ENCODE measurements at regions not wholly inside any gene's neighbourhood (a gene's known extent, or its start where the extent isn't known, plus 50 kb on each side); places are given as distances from the start of the nearest gene placed in this dataset.

- CTCF ChIA-PET: no interaction called here
- no TSS peak for BruUV-seq (replicated peaks)
- no peaks in the 10 kb centered on the region for H3K27me3 ChIP-seq (ENCODE audit: insufficient read depth, low read length)
- H4K20me1 ChIP-seq (ENCODE audit: insufficient read depth): no peaks in the 10 kb centered on the region
- TF ChIP-seq CTCF (IDR thresholded peaks at IDR 0.05 in 2 of 3, conservative IDR thresholded peaks at IDR 0.05 in 1 of 3; ENCODE audit: borderline replicate concordance in 1 of 3, insufficient read depth in 1 of 3, low read depth in 2 of 3, low read length in 2 of 3) (no peak), SRF (IDR thresholded peaks at IDR 0.05; ENCODE audit: low read depth) (no peak), ELF1 (IDR thresholded peaks at IDR 0.05; ENCODE audit: borderline replicate concordance, low read depth) (no peak), POLR2A (IDR thresholded peaks at IDR 0.05; ENCODE audit: borderline replicate concordance, extremely low read depth, insufficient read depth, insufficient read length) (no peak), TCF7L2 (IDR thresholded peaks at IDR 0.05; ENCODE audit: borderline replicate concordance, extremely low read depth, insufficient read depth, insufficient read length) (no peak), EZH2phosphoT487 (IDR thresholded peaks at IDR 0.05; ENCODE audit: borderline replicate concordance) (no peak), SIN3A (IDR thresholded peaks at IDR 0.05; ENCODE audit: low read depth) (no peak), FOSL1 (IDR thresholded peaks at IDR 0.05; ENCODE audit: low read depth) (no peak), YY1 (IDR thresholded peaks at IDR 0.05; ENCODE audit: extremely low read depth, insufficient replicate concordance, low read depth, low read length) (no peak), CBX3 (IDR thresholded peaks at IDR 0.05; ENCODE audit: low read depth) (no peak), CEBPB (IDR thresholded peaks at IDR 0.05; ENCODE audit: low read depth) (no peak)
- TF ChIP-seq, protein P1, sequence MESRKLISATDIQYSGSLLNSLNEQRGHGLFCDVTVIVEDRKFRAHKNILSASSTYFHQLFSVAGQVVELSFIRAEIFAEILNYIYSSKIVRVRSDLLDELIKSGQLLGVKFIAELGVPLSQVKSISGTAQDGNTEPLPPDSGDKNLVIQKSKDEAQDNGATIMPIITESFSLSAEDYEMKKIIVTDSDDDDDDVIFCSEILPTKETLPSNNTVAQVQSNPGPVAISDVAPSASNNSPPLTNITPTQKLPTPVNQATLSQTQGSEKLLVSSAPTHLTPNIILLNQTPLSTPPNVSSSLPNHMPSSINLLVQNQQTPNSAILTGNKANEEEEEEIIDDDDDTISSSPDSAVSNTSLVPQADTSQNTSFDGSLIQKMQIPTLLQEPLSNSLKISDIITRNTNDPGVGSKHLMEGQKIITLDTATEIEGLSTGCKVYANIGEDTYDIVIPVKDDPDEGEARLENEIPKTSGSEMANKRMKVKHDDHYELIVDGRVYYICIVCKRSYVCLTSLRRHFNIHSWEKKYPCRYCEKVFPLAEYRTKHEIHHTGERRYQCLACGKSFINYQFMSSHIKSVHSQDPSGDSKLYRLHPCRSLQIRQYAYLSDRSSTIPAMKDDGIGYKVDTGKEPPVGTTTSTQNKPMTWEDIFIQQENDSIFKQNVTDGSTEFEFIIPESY (IDR thresholded peaks at IDR 0.05; ENCODE audit: extremely low read depth, insufficient replicate concordance, low read length): no peak
- TF ChIP-seq, protein P2, sequence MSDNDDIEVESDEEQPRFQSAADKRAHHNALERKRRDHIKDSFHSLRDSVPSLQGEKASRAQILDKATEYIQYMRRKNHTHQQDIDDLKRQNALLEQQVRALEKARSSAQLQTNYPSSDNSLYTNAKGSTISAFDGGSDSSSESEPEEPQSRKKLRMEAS (IDR thresholded peaks at IDR 0.05): no peak
- H3K9me3 ChIP-seq (ENCODE audit: control insufficient read depth in 1 of 2, insufficient read depth in 1 of 2, low read depth in 1 of 2, low read length in 2 of 2): peaks cover 0 to 23% of the 10 kb centered on the region in 2 experiments; a peak in 2 of 4 replicates
- no peak overlapping the region for H2AFZ ChIP-seq (ENCODE audit: low read depth, low read length, poor library complexity, severe bottlenecking)
- no peak overlapping the region for H3K4me3 ChIP-seq (replicated peaks in 1 of 2; ENCODE audit: low read depth in 1 of 2, low read length in 2 of 2)
- no peak overlapping the region for H3K4me2 ChIP-seq (ENCODE audit: low read length)
- no peaks in the 10 kb centered on the region for H3K79me2 ChIP-seq (ENCODE audit: insufficient read depth, low read length)
- H3K27ac ChIP-seq (ENCODE audit: low read depth, low read length): no peak overlapping the region
- intact Hi-C loops (cut with micrococcal nuclease): no loop called here
- POLR2A ChIA-PET: no interaction called here
- ATAC-seq: no peak
- H3K9ac ChIP-seq (ENCODE audit: low read length): no peak overlapping the region
- no peaks in the 10 kb centered on the region for H3K4me1 ChIP-seq (ENCODE audit: control insufficient read depth in 1 of 2, insufficient read depth in 2 of 2, low read length in 2 of 2)
- H3K36me3 ChIP-seq (ENCODE audit: control insufficient read depth in 1 of 2, insufficient read depth in 2 of 2, low read length in 2 of 2): no peaks in the 10 kb centered on the region
- H3K9me2 ChIP-seq (ENCODE audit: insufficient read depth): no peaks in the 10 kb centered on the region
- no peak for DNase-seq (ENCODE audit: low read depth, low spot score)
- RAD21 ChIA-PET (ENCODE audit: low non-redundant PET in 1 of 2, low total read pairs in 2 of 2, uncharacterized antibody in 2 of 2, unreplicated experiment in 2 of 2): no interaction called here
These were observed 1722.7 kb downstream of the TP53TG3F start for GRCh38 chr16:35182043-35182677.

Data from HCT116 (cell line).